Uterus (tissue), 2 donors: ENCODE measurements at regions not wholly inside any gene's neighbourhood (a gene's known extent, or its start where the extent isn't known, plus 50 kb on each side); places are given as distances from the start of the nearest gene placed in this dataset.

Experiments
- POLR2A ChIP-seq, 2 donors: fragments of 450-650 bp; IDR thresholded peaks; one replicate each; pipeline ENCODE4 v1.6.1; 2016; ENCODE audit warnings: antibody characterized with exemption in 2 of 2, mild to moderate bottlenecking in 1 of 2, moderate library complexity in 1 of 2
- TF ChIP-seq, protein P1 (sequence below), 4 experiments: fragments of 200-600 bp in 2 of 4; fragments of 450-650 bp in 2 of 4; sonication (generic) in 2 of 4; IDR thresholded peaks; one replicate each; pipeline ENCODE4 v1.5.1; 2016 to 2019; ENCODE audit warnings: antibody characterized with exemption in 4 of 4, mild to moderate bottlenecking in 2 of 4, moderate library complexity in 1 of 4

DNA sequence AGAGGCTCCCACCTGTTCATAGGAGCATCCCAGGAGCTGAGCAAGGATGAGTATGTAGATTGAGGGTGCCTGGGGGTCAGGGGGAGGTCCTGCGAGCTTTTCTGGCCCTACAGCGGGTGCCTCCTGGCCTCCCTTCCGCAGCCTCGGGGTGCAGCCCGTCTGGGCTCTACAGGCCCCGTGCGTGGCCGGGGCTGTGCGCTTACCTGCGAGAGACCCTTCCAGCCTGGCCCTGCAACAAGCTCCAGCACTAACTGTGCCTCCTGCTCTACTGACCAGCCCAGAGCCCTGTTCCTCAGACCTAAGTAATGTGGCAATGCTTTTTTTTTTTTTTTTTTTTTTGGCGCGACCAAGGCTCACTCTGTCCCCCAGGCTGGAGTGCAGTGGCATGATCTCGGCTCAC, 1129.1 kb downstream of the BRD1 start:
- TF ChIP-seq, protein P1, sequence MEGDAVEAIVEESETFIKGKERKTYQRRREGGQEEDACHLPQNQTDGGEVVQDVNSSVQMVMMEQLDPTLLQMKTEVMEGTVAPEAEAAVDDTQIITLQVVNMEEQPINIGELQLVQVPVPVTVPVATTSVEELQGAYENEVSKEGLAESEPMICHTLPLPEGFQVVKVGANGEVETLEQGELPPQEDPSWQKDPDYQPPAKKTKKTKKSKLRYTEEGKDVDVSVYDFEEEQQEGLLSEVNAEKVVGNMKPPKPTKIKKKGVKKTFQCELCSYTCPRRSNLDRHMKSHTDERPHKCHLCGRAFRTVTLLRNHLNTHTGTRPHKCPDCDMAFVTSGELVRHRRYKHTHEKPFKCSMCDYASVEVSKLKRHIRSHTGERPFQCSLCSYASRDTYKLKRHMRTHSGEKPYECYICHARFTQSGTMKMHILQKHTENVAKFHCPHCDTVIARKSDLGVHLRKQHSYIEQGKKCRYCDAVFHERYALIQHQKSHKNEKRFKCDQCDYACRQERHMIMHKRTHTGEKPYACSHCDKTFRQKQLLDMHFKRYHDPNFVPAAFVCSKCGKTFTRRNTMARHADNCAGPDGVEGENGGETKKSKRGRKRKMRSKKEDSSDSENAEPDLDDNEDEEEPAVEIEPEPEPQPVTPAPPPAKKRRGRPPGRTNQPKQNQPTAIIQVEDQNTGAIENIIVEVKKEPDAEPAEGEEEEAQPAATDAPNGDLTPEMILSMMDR (IDR thresholded peaks at IDR 0.05), result no peak
- no peak for TF ChIP-seq POLR2A (IDR thresholded peaks at IDR 0.05)
